Activated T-cell treated with anti-CD3 and anti-CD28 coated beads for 1 hour (primary cell): ENCODE measurements at regions not wholly inside any gene's neighbourhood (a gene's known extent, or its start where the extent isn't known, plus 50 kb on each side); places are given as distances from the start of the nearest gene placed in this dataset.
"Not testable (repeated sequence)": the region's sequence is repeated elsewhere in the genome, so short reads cannot be mapped to it uniquely, and the experiment has no call there.

Source experiments
- DNase-seq: peaks from one replicate; pipeline ENCODE4 v3.0.0-alpha.2; 2020; ENCODE audit warnings: low read depth

DNA sequence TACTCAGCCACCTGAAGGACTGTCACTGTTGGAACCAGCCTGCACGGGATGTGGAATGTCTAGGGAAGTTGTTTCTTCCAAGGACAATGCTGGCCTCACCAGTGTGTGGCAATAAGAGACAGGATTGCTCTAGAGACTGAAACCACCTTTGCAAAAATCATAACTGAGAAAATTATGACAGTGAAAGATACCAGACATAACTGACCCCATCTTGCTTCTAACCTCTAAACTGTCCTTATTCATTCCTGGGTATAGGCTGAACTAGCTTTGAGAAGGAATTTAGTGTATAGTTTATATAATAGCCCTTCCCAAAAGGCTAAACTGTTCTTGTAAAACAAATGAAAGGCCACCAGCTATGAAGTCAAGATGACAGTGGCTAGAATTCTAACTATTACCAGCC is 83.6 kb downstream of the IER5 start:
- DNase-seq: no peak

DNA sequence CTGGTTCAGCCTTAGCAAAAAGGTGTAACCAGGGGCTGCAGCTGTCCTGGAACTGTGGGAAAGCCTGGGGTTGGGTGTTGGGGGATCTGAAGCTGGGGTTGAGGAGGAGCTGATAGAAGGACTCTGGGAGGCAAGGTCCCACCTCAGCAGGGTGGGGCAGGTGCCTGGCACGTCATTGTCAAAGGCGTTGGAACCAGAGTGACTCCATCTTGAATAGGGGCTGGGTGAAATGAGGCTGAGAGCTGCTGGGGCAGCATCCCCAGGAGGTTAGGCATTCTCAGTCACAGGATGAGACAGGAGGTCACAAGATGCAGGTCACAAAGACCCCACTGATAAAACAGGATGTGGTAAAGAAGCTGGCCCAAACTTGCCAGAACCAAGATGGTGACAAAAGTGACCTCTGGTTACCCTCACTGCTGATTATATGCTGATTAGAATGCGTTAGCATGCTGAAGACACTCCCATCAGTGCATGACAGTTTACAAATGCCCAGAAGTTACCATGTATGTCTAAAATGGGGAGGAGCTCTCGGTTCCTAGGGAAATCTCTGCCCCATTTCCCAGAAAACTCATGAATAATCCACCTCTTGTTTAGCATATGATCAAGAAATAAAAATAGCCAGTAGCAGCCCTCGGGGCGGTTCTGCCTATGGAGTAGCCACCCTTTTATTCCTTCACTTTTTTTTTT is 85.4 kb downstream of the IER5 start:
- no peak for DNase-seq

DNA sequence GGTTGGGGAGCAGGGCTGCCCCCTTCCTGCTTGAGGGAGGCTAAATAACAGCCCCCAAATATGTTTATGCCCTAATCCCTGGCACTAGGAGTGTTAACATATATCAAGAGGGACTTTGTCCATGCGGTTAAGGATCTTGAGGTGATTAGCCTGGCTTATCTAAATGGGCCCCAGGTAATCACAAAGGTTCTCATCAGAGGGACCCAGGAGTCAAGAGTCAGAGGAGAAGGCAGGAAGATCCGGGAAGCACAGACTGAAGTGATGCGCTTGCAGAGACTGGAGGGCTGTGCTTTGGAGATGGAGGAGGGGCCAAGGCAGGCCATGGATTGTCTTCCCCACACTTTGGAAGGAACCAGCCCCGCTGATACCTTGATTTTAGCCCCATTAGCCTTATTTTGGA is 86.4 kb downstream of the IER5 start:
- DNase-seq: no peak

DNA sequence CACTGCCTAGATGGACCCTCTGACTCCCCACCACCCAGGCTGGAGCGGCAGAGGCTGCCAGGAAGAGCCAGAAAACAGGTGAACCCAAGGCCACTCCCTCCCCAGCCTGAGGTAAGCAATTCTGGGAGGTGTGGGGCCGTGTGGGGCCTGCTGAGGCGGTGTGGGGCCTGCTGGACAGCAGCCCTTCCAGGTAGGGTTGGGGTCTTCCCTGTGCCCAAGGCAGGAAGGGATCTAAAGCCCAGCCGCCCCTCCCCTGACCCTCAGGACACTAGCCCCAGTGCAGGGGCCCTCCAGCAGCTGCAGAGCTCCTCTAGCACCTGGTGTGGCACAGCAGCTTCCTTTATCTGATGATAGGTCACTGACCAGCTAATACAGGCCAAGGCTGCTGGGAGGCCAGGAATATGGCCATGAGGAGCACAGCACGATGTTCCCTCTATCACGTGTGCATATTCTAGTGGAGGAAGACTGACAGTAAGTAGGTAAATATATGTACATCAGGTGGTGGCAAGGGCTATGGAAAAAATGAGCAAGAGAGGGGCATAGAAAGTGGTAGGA is 86.9 kb downstream of the IER5 start:
- no peak for DNase-seq

DNA sequence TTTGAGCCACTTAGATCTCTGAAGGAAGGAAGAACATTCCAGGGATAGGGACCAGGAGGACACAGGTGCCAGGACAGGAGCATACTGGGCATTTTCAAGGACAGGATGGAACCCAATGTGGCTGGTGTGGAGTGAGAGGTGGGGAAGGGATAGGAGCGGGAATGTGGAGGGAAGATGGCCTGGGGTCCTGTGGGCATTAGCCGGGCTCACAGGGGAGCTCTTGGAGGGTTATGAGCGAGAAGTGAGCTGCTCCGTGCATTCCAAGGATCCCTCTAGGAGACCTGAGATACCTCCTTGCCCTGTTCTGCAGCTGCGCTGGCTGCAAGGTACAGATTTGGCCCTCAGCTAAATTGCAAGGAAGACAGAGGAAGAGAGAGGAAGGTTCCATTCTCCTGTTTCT is 87.5 kb downstream of the IER5 start:
- DNase-seq: no peak

DNA sequence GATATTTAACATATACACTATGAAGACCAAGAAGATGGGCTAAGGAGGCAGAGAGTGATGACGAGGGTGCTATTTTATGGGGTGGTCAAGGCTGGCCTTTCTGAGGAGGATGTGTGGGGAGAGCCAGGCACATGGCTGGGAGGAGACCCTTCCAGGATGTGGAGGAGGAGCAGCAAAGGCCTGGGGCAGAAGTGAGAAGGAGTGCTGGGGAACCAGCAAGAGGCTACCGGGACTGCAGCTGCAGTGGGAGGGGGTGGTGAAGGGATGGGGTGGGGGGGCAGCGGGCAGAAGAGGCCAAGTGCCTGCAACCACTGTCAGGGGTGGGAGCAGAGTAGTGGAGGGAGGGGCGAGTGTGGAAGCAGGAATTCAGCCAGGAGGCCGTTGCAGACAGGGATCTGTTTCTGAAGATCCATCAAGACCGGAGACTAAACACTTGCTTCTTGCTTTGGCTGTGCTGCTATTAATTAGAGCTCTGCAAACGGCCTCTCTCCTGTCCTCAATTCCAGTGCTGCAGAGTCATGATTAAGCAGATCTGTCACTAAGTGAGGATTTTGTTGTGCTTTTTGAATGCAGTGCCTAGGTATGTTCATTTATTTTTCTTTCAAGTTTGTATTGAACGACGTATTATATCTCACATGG is 89.9 kb downstream of the IER5 start:
- no peak for DNase-seq

DNA sequence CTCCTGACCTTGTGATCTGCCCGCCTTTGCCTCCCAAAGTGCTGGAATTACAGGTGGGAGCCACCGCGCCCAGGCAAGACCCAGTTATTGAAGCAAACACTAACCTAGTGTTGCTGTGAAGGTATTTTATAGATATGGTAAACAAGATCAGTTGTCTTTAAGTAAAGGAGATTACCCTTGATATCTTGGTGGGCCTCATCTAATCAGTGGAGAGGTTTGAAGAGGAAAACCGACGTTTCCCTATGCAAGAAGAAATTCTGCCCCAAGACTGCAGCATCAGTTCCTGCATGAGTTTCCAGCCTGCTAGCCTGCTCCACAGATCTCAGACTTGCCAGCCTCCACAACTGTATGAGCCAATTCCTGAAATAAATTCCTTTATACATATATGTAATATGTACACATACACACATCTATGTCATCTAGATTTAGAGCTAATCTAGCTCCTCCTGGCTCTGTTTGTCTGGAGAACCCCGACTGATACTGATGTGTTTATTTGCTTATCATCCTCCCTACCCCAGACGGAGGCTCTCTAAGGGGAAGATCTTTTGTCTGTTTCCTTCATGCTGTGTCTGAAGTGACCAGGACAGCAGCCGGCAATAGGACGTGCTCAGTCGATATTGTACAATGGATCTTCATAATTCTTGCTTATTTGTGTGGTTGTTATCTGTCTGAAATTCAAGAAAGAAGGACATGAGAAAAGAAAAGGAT is 90.9 kb downstream of the IER5 start:
- no peak for DNase-seq

DNA sequence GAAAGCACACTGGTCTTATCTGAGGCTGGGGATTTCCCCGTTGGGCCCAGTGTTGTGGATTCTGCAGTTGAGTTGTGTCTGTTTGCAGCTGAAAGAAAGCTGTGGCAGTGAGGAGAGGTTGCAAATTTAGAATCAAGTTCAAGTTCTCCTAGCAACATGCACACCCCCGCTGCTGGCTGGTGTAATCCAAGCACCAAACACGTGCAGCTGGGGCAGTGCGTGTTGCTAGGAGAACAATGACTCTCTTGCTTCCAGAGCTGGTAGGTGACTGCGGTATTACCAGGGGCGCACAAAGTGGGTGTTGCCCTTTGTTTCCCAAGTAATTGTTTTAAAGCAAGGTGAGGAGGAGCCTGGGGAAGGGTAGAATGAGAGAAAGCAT is 91.5 kb downstream of the IER5 start:
- DNase-seq: no peak

DNA sequence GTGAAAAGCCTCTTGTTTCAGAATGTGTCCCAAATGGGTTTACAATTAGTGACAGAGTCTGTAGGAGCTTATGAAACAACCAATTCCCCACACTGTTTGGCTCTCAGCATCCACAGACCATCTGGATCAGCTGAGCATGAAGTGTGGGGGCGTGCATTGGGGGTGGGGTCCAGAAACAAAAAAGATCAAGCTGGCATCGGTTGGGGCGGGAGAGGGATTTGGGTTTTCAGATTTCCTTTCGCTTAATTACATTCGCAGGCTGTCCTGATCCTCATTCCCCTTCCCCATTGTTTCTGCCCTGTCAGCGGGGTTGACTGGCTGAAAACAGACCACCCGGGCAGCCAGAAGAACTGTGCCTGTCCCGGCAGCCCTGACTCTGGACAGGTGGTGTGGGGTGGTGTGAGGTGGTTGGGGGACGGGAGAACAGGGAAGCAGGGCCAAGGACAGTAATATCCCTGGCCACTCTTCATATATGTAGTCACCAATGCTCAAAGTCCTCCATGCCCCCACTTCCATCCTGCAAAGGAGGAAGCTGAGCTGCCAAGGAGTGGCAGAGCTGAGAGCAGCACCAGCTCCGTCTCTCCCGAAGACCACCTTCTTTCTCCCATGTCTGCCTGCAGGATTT is 92.0 kb downstream of the IER5 start:
- no peak for DNase-seq

DNA sequence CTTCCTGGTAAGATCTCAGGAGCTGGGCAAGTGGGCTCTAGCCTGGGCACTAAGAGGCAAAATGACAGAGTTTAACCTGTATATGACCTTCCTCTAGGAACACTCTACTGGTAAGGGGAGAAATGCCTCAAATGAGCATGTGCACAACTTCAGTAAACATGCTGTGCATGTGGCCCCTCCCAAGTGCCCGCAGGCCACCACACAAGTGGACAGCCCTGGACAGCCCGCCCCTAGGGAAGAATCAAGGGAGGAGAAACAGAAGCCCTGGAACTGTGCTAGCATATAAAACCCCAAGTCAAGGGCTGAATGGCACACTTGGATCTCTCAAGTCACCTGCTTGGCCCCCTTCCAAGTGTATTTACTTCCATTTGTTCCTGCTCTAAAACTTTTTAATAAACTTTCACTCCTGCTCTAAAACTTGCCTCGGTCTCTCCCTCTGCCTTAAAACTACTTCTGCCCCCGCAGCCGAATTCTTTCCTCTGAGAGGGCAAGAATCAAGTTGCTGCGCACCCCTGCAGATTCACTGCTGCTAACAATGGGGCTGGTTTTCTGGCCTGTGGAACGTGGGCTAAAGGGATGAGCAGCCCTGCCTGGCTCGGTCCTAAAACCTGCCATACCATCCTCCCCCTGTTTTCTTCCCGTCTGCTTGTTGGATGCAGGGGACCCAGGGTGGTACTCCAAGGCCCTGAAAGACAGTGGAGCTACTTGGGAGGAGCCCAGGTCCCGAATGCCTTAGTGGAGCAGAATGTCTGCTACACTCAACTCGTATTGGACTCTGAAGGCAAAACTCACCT is 93.5 kb downstream of the IER5 start:
- no peak for DNase-seq

DNA sequence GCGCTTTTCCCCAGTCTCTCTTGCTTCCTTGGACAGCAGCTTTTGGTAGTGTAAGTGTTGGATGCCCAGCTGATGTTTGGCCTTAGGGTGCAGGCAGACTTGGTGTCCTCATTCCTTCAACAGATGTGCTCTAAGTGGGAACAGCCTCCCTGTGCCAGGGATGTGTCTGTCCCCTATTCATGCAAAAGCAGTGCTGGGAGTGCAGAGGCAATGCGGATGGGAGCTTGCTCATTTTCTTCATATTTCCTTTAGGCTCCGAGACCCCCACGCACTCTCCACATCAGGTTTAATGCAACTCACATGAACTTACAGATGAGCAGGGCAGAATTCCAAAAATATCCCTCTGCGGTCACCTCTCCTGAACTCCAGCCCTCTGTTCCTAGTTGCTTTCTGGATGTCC is 96.1 kb downstream of the IER5 start:
- no peak for DNase-seq

DNA sequence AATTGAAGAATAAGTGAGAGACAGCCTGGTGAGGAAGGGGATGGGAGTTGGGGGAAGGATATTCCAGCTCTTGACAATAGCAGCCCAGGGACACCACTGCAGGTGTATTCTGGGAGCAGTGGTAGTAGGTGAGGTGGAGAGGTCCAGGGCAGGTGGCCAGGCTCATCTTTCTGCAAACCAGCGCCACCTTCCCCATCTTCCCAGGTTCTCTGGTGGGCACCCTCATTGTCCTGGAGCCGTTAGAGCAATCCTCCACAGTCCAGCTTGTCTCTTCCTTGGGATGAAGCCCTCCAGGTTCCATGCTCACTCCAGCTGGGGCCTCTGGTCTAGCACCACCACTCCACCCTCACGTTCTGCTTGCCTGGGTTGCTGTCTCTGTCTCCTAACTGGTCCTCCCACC is 97.0 kb downstream of the IER5 start:
- no peak for DNase-seq

DNA sequence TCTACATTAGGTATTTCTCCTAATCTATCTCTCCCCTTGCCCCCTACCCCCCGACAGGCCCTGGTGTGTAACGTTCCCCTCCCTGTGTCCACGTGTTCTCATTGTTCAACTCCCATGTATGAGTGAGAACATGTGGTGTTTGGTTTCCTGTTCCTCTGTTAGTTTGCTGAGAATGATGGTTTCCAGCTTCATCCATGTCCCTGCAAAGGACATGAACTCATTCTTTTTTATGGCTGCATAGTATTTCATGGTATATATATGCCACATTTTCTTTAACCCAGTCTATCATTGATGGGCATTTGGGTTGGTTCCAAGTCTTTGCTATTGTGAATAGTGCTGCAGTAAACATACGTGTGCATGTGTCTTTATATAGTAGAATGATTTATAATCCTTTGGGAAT is 97.6 kb downstream of the IER5 start:
- DNase-seq: not testable (repeated sequence)

DNA sequence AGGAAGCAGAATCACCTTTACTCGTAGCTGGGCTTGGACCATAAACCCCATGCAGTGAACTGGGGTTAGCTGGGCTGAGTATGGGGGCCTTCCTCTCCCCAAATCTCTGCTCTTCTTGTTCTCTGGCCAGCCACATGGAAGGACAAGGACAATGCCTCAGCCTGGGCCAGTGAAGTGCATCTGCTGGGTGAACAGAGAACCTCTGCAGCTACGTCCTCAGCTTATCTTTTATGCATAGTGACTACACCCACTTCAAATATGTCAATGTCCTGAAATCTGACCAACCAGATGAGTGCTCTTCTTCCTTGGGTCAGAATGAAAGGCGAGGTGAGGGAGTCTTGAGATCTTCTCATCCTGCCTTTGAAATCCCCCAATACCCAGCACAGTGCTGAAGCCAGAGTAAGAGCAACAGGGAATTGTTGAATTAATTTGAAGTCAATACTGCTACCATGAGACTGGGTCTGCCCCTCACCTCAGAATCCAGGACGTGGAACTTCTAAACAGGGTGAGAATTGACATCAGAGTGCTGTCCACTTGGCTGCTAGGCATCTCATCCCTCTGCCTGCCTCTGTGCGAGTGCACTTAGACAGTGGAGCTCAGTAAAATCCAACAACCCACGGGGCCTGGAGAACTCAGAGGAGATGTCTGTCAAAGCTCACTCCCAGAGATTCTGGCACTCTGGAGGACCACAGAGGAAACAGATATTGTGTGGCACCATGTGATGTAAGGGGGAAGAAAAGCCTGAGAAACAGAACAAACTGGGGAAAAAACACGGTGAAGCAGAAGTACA is 99.0 kb downstream of the IER5 start:
- no peak for DNase-seq

DNA sequence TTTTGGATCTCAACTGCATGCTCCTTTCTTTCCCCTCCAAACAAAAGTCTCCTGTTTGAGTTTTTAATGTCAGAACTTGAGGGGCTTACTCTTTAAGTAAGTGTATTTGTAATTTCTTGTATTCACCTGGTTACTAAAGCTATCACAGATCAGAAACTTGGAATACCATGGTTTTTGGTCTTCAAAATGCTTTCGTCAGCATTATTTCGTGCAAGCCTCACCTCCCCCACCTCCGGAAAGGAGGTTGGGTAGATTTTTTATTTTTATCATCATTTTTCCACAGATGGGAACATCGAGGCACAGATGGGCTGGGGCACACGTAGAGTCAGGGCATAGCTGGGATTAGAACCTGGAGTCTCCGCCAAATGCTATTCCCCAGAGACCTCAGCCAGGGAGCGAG is 100.7 kb downstream of the IER5 start:
- DNase-seq: no peak

DNA sequence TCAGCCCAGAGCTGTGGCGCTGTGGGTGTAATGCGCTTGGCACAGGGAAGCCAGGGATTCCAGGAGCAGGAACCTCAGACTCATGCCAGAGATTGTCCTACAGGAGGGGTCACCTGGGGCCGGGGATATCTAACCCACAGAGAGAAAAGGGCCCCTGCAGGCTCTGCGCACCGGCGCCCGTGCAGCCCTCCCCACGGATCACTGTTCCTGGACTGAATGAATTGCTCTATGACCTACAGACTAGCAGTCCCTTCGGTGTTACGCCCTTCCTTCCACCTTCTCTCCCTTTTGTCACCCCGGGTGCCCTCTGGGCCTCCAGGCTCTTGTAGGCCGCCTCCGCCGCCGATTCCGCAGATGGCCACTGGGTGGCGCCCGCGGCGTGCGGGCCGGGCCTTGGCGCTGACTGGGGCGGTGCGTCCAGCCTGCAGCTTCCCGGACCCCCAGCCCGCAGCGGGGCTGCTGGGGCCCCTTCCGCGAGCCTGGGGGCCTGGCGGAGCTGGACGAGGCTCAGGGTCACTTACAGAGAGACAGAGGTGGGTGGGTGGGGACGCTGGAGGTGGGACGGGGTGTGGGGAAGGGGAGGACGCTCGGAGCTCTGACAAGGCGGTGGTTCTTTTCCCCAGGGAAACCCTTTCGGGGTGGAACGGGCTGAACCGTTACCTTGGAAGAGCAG is 101.3 kb downstream of the IER5 start:
- DNase-seq: peak; percentile 70

DNA sequence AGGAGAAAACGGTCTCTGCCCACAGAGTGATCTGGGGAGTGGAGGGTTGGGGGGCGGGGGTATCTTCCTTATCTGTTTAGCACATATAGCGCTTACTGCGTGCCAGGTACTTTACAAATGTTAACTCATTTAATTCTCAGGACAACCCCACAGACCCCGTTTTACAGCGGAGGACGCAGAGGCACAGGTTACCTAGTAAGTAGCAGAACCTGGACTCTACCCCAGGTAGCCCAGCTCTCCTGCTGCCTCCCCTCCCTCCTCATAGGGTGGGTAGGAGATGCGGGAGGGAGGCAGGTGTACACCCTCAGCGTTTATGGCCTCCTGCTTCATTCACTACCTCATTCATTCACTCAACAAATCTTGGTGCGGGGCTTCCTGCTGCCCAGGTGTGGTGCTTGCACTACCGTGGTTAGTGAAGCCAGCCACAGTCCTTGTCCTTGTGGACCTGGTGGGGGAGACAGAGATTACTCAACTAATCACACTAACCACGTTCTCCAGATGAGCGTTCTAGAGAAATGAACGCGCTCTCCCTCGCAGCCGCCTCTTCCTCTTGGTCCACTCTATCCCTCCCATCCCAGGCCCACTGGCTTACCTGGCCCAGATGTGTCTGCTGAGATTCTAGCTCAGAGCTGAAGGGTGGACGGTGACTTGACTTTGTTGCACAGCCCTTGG is 102.0 kb downstream of the IER5 start:
- DNase-seq: no peak

DNA sequence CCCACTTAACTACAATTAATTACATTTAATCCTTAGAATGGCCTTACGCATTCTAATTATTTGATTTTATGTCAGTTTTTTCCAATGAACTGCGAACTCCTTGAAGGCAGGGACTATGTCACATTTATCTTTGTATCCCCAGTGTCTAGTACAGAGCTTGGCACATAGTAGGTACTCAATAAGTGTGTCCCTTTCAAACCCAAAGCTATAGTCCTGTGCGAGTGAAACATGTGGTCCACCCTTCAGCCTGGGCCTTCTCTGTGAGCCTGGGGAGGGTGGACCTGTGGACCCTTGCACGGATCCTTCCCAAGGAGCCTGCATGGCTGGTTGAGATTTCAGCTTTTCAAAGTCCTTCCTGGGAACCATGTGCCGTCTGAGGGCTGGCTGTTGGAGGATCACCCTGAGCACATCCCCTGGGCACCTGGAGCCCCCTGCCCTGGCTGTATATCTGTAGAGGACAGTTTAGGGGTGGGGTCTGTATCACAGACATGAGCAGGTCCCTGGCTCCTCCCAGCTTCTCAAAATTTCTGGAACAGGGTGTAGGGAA is 103.1 kb downstream of the IER5 start:
- no peak for DNase-seq

DNA sequence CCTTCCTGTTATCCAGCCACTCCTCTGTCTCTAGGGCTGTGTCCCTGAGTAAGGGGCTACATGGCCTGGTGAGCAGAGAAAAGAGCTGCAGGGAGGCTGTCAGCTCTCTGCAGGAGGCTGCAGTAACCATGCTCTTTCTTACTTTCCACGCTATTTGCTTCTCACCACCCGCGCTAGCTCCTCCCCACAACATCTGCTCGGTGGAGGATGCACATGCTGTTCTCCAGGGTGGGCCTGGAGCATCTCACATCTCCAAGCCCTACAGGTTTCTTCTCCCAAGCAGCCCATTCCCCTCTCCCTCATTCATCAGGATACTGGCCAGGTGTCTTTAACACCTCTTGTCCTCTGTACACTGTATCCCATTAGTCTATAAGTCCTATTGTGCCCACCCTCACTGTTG is 103.8 kb downstream of the IER5 start:
- no peak for DNase-seq
